HG03442 (cell line): ENCODE measurements at regions not wholly inside any gene's neighbourhood (a gene's known extent, or its start where the extent isn't known, plus 50 kb on each side); places are given as distances from the start of the nearest gene placed in this dataset.
"Not testable (repeated sequence)": the region's sequence is repeated elsewhere in the genome, so short reads cannot be mapped to it uniquely, and the experiment has no call there.

ENCODE experiments used
- ATAC-seq: cut with Tn5 transposase; IDR thresholded peaks from one replicate; pipeline ENCODE4 v1.9.1; 2021; ENCODE audit warnings: mild to moderate bottlenecking, moderate library complexity; ENCODE audit not compliant: unreplicated experiment

- ATAC-seq: not testable (repeated sequence)
These were observed 1271.8 kb downstream of the TMEM121 start for GRCh38 chr14:106798166-106798565.

- ATAC-seq: no peak
These were observed 1276.3 kb downstream of the TMEM121 start for GRCh38 chr14:106802413-106803364.

- ATAC-seq: no peak
These were observed 1277.0 kb downstream of the TMEM121 start for GRCh38 chr14:106803379-106803778.

DNA sequence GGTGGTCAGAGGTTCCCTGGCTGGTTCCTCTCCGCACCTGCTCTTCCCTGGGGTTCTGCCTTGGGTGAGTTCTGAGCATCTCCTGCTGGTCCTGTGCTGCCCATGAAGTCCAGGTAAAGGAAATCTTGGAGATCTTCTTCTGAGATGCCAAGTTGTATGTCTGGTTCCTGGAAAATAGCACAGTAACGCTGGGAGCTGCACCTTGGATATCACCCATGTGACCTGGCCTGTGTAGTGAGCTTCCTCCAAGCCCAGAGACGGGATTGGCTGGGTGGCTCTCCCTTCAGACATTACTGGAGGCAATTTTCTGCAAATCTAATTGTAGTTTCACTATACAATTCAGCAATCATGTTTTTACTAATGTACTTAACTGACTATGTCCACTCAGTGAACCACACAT is 1281.1 kb downstream of the TMEM121 start:
- no peak for ATAC-seq

GRCh38 chr14:106808458-106808857 is 1282.1 kb downstream of the TMEM121 start:
- ATAC-seq: no peak

DNA sequence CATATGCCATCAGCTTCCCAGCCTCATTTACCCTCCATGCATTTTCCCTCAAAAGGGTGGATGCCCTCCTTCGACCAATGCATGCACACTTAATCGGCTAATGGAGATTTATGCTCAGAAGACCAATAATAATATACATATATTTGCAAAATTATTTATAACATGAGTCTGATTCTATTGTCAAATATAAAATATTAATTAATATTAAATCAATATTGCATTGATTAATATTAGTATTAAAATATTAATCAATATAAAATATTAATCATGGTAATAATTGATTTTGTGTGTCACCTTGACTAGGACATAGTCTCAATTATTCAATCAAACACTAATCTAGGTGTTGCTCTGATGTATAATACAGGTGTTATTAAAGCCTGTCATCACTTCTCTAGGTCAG is 1282.5 kb downstream of the TMEM121 start:
- ATAC-seq: no peak

- no peak for ATAC-seq
These were observed 1283.2 kb downstream of the TMEM121 start for GRCh38 chr14:106809615-106810014.

- not testable (repeated sequence) for ATAC-seq
These were observed 1283.8 kb downstream of the TMEM121 start for GRCh38 chr14:106810168-106810567.

- no peak for ATAC-seq
These were observed 1284.8 kb downstream of the TMEM121 start for GRCh38 chr14:106811162-106811561.

DNA sequence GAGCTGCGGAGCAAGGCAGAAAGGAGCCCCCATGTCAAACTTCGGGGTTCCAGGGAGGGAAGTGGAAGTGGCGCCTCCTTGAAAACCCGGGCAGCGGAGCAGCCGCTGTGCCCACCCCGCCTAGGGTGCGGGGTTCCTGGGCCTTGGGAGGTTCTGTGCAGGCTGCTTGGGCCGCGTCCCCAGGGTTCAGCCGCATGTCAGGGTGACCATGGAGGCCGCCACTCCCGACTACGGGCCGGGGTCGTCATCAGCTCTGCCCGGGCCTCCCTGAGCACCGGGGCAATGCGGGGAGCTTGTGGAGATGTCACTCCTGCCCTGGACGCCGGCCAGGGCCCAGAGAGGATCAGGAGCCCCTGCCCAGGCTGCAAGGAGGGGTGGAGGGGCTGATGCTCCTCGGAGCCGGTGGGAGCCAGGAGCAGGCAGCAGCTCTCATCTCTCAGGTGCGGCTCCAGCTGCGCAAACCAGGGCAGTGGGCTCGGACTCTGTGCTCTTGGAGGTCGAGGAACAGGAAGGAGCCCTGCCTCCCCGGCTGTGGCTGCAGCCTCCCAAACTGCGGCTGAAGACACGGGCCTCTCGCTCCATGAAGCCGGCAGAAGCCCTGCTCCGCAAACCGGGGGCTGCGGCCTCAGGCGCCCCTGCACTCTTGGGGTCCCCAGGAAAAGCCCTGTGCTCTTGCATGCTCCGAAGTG is 1286.5 kb downstream of the TMEM121 start:
- no peak for ATAC-seq

DNA sequence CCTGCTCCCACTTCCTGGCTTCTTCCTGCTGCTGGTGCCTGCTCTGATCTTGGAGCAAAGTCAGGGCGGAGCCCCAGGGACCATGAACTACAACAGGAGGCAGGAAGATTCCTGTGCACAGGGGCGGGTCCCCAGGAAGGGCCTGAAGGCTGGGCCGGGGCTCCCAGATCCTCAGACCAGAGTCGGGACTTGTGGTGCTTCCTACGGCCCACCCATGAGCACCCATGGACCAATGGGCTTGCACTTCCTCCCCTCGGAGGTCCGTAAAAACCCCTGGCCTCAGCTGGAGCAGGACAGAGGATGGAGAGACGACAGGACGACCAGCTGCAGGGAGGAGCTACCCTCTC is 1287.1 kb downstream of the TMEM121 start:
- no peak for ATAC-seq

GRCh38 chr14:106820119-106820518 is 1293.7 kb downstream of the TMEM121 start:
- no peak for ATAC-seq

GRCh38 chr14:106821119-106821518 is 1294.7 kb downstream of the TMEM121 start:
- no peak for ATAC-seq

GRCh38 chr14:106822905-106823304 is 1296.5 kb downstream of the TMEM121 start:
- ATAC-seq: no peak

DNA sequence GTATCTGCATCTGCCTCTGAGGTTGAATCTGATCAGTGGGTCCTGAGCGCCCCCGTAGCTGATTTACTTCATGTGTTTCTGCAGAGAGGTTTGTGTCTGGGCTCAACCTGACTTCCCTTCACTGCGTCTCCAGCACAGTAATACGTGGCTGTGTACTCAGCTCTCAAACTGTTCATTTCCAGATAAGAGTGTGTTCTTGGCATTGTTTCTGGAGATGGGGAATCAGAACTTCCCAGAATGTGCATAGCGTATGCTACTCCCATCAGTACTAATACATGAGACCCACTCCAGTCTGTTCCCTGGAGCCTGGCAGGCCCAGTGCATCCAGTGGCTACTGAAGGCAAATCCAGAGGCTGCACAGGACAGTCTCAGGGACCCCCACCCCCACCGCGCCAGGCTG is 1297.2 kb downstream of the TMEM121 start:
- no peak for ATAC-seq

DNA sequence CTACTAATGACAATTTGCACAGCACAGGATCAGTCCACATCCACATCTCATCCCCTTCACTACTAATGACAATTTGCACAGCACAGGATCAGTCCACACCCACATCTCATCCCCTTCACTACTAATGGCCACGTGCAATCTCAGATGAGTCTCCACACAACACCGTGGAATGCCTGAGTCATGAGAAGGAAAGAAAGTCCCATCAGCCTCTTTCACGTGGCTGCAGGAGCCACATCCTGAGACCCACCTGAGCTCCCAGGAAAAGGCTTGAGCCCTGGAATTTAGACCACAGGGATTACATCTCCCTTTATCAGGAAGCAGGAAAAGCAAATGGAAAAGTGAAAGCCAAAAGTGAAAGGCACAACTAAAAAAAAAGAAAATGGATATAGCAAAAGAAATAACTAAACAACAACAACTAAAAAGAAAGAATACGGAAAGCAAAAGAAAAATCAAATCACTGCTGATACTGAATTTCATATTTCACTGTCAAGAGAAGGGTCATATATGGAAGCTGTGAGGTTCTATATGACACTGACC is 1300.5 kb downstream of the TMEM121 start:
- no peak for ATAC-seq

DNA sequence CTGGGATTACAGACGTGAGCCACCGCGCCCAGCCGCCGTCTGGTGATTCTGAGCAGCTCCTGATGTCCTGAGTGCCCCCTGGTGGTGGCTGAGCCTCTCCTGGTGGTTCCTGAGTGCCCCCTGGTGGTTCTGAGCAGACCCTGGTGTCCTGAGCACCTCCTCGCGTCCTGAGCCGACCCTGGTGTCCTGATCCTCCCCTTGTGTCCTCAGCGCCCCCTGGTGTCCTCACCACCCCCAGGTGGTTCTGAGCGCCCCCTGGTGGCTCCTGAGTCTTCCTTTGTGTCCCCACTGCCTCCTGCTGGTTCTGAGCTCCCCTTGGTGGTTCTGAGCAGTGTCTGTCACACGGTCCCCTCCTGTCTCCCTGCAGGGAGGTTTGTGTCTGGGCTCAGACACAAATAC is 1304.9 kb downstream of the TMEM121 start:
- peak; percentile 61 for ATAC-seq

GRCh38 chr14:106837870-106838269 is 1311.5 kb downstream of the TMEM121 start:
- no peak for ATAC-seq

DNA sequence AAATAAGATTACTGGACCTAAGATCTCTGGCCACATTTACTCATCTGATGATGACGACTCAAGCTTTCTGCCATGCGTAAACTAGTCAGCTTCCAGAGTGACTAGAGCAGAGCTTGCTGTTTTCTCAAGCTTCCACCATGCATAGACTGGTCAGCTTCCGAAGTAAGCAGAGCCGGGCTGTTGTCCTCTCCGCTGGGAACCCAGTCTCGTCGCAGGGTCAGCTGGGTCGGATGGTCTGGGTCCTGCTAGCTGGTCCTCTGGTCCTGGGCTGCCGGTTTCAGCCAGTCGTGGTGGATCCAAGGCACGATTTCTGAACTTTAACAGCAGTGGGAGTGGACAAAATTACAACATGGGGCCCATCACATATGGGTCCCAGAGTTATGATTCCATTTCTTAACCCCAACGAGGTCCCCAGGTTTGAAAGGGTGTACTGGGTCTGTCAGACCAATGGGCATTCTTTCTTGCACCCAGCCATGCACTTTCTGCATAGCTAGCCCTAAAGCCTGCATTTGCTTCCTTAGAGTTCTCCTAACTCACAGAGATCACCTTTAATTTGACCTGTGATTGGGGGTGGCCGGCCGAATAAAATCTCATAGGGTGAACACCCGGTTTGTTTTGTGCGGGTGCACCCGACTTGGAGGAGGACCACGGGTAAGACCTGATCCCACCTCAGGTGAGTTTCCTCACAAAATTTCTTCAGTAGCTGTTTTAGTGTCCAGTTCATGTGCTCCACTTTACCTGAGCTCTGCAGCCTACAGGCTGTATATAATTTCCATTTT is 1312.8 kb downstream of the TMEM121 start:
- ATAC-seq: no peak

GRCh38 chr14:106840258-106840657 is 1313.9 kb downstream of the TMEM121 start:
- no peak for ATAC-seq

GRCh38 chr14:106840991-106841390 is 1314.6 kb downstream of the TMEM121 start:
- no peak for ATAC-seq
